ENCODE measurements at regions not wholly inside any gene's neighbourhood (a gene's known extent, or its start where the extent isn't known, plus 50 kb on each side); places are given as distances from the start of the nearest gene placed in this dataset.

- no peak for DNase-seq
These were observed 66.7 kb downstream of the BARHL2 start for GRCh38 chr1:90650401-90650800.

GRCh38 chr1:90640325-90640724 is 76.8 kb downstream of the BARHL2 start:
- no peak for DNase-seq

- DNase-seq, result no peak
These were observed 94.4 kb downstream of the BARHL2 start for GRCh38 chr1:90622666-90623065.

- DNase-seq, result no peak
These were observed 95.1 kb downstream of the BARHL2 start for GRCh38 chr1:90621986-90622385.

GRCh38 chr1:90616395-90616794 is 100.7 kb downstream of the BARHL2 start:
- no peak for DNase-seq

- DNase-seq, result no peak
These were observed 102.2 kb downstream of the BARHL2 start for GRCh38 chr1:90614872-90615271.

GRCh38 chr1:90613371-90613770 is 103.7 kb downstream of the BARHL2 start:
- no peak for DNase-seq

- DNase-seq, result no peak
These were observed 105.1 kb downstream of the BARHL2 start for GRCh38 chr1:90612033-90612432.

GRCh38 chr1:90607736-90608135 is 109.4 kb downstream of the BARHL2 start:
- DNase-seq, result no peak

- no peak for DNase-seq
These were observed 112.0 kb downstream of the BARHL2 start for GRCh38 chr1:90605070-90605469.

GRCh38 chr1:90593312-90593711 is 123.8 kb downstream of the BARHL2 start:
- no peak for DNase-seq

- no peak for DNase-seq
These were observed 125.1 kb downstream of the BARHL2 start for GRCh38 chr1:90591970-90592356.

- DNase-seq, result no peak
These were observed 125.6 kb downstream of the BARHL2 start for GRCh38 chr1:90591355-90591969.

- DNase-seq, result no peak
These were observed 136.9 kb downstream of the BARHL2 start for GRCh38 chr1:90580176-90580575.

GRCh38 chr1:90579212-90579802 is 137.8 kb downstream of the BARHL2 start:
- DNase-seq, result peak; percentile 46

- DNase-seq, result no peak
These were observed 142.3 kb downstream of the BARHL2 start for GRCh38 chr1:90574692-90575370.

- no peak for DNase-seq
These were observed 143.4 kb downstream of the BARHL2 start for GRCh38 chr1:90573736-90574135.

GRCh38 chr1:90572446-90572845 is 144.7 kb downstream of the BARHL2 start:
- DNase-seq, result no peak

- no peak for DNase-seq
These were observed 148.7 kb downstream of the BARHL2 start for GRCh38 chr1:90568436-90568835.

GRCh38 chr1:90564164-90564563 is 152.9 kb downstream of the BARHL2 start:
- no peak for DNase-seq

- no peak for DNase-seq
These were observed 154.2 kb downstream of the BARHL2 start for GRCh38 chr1:90562892-90563291.

GRCh38 chr1:90561911-90562310 is 155.2 kb downstream of the BARHL2 start:
- DNase-seq, result no peak

GRCh38 chr1:90561103-90561783 is 155.9 kb downstream of the BARHL2 start:
- no peak for DNase-seq

Data from activated CD4-positive, alpha-beta T cell treated with anti-CD3 and anti-CD28 coated beads, Interleukin-2, amount 50 U/mL, for 16 hours (primary cell).